GM12874 (cell line): ENCODE measurements at regions not wholly inside any gene's neighbourhood (a gene's known extent, or its start where the extent isn't known, plus 50 kb on each side); places are given as distances from the start of the nearest gene placed in this dataset.

Experiments used
- TF ChIP-seq, protein P1 (sequence below): IDR thresholded peaks from 2 replicates; pipeline ENCODE4 v1.5.1; 2011; ENCODE audit warnings: low read depth, mild to moderate bottlenecking, control low read depth, low read length, moderate library complexity; ENCODE audit not compliant: insufficient read depth

DNA sequence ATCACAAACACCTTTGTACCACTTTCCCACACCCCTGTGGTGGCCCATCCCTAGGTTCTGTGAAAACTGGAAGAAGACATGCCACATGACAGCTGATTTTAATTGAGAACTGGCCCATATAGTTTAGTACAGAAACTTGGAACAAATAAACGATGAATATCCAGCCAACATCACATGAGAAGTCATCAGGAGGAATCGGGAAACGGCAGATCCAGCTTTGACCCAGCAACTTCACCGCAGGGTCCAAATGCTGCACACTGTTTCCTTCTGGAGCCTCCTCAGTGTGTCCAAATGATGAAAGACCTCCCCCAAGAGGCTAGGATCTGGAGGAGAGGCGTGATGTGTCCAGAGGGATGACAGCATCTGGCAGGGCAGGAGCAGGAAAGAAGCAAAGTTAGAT is 75.5 kb downstream of the COPS8 start:
- TF ChIP-seq, protein P1, sequence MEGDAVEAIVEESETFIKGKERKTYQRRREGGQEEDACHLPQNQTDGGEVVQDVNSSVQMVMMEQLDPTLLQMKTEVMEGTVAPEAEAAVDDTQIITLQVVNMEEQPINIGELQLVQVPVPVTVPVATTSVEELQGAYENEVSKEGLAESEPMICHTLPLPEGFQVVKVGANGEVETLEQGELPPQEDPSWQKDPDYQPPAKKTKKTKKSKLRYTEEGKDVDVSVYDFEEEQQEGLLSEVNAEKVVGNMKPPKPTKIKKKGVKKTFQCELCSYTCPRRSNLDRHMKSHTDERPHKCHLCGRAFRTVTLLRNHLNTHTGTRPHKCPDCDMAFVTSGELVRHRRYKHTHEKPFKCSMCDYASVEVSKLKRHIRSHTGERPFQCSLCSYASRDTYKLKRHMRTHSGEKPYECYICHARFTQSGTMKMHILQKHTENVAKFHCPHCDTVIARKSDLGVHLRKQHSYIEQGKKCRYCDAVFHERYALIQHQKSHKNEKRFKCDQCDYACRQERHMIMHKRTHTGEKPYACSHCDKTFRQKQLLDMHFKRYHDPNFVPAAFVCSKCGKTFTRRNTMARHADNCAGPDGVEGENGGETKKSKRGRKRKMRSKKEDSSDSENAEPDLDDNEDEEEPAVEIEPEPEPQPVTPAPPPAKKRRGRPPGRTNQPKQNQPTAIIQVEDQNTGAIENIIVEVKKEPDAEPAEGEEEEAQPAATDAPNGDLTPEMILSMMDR, result no peak

DNA sequence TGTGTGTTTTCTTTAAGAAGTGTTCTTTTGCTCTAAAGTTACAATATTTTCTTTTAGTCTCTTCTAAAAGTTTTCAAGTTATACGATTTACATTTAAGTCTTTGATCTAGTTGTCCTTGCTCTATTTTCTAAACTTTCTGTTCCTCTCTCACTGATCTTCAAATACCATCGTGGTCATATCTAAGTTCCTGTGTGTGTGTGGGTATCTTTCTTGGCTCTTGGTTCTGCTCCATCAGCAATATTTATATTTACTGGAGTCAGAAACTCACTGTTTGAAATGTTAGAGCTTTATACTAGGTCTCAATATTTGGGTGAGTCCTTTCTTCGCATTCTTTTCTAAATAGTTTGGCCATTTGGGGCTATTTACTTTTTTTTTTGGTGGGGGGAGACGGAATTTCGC is 77.3 kb downstream of the COPS8 start:
- TF ChIP-seq, protein P1, result no peak

DNA sequence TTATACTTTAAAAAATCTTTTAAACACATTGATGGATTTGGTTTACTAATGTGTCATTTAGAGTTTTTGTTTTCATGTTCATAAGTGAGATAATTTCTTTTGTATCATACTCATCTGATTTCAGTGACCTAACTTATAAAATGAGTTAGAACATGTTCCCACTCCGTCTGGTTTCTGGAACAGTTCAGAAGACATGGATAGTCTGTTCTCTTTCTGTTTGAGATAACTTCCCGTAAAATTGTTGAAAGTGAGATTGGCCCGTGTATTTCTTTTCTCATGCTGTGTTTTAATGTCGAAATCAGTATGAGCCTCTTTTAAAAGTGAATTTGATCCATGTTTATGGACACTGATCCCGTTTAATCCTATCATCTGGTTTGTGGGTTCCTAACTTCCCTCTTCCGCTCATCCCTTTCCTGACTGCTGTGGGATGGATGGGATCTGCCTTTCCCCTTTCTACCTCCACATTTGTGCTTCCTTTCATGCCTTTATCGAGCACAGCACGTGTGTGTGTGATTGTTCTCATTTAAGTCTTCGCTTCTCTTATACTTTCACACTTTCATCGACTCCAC is 78.9 kb downstream of the COPS8 start:
- TF ChIP-seq, protein P1, result no peak

DNA sequence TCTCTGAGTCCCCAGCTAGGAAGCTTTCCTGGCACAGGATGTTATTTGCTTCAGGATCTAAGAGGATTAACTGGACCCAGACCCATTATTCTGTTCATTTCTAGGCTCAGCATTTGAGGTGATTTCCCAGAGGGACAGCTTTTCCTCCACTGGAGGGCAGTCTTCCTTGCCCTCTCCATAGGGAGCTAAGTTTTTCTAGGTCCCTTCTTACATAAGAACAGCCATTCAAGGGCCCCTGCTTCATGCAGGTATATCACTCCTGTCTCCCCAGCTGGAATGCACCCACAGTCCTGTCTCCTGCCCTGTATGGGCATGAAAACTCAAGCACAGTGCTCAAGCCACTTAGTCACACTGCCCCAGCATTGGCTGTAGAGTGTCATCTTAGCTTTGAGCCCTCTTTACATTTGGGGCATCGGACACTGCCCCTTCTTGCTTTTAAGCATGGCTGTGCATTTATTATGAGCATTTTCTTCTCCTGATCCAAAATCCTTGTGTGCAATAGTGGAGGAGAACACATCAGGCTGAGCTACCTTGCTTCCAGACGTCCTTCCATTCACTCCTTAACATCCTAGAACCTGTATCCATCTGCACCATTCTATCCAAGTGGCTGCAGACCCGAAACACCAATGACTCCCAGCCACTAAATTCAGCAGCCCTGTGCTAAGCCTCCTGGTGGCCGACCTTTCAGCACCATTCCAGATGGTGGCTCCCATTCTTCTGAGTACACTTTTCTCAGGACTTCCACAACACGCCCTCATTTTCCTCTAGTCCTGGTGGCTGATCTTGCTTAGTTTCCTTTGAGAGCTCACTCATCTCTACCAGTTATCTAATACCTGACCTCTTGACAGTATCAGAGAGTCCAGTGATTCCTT is 80.0 kb downstream of the COPS8 start:
- TF ChIP-seq, protein P1, result peak; percentile 7; the same call in 1 of the 2 replicates

DNA sequence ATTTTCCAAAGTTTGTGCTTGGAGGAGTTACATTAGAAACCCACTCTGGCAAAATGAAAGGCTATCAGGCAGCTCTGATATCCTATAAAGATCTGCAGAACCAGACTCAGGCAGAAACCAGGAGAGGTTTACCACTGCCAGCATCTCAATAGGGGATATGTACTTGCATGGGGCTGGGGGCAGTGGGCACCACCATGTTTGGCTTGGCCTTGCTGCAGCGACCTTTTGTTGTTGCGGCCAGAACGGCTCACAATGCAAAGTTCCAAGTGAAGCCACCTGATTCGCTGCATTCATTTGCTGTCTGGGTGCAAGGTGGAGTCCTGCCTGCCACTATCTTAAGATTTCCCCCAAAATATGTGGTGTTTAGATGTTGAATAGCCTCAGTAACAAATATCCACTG is 81.3 kb downstream of the COPS8 start:
- TF ChIP-seq, protein P1, result no peak

DNA sequence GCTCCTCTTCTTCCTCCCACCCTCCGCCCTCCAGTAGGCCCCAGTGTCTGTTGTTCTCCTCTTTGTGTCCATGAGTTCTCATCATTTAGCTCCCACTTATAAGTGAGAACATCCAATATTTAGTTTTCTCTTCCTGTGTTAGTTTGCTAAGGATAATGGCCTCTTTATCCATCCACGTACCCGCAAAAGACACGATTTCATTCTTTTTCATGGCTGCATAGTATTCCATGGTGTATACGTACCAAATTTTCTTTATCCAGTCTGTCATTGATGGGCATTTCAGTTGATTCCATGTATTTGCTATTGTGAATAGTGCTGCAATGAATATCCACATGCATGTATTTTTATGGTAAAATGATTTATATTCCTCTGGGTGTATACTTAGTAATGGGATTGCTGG is 82.2 kb downstream of the COPS8 start:
- TF ChIP-seq, protein P1, result no peak

DNA sequence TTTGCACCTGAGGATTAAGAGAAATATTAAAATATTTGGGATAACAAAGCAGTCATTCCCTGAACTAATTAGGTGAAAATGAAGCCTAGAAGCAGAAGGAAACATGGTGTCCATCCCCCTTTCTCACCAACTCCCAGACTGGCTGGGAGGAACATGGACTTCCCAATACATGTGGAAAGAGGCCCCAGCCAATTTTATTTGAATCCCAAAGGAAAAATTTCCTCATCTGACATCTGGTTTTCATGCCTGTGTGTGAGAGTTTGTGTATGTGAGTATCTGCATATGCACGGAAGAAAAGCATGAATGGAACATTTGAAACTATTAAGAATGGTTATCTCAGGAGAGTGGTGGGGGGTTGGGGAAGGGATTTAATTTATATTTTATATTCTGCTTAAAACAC is 84.3 kb downstream of the COPS8 start:
- TF ChIP-seq, protein P1, result no peak
